A549 (cell line): ENCODE measurements at regions not wholly inside any gene's neighbourhood (a gene's known extent, or its start where the extent isn't known, plus 50 kb on each side); places are given as distances from the start of the nearest gene placed in this dataset.
A peak's percentile ranks its signal among the peaks of the same experiment; 100 is the strongest.

Experiments
- ATAC-seq, 2 experiments: fragments of 200-7000 bp in 1 of 2; fragments of >200 bp in 1 of 2; cut with Nextera tagmentation in 1 of 2; cut with Tn5 transposase in 1 of 2; 3 replicates each; pipeline versions ENCODE4 v1.8.0 to v1.9.1; 2018 to 2020; ENCODE audit warnings: mild to moderate bottlenecking in 1 of 2, moderate library complexity in 1 of 2
- CTCF ChIA-PET: fragments of 300-600 bp; sonication (Branson Sonifier 250); formaldehyde crosslinking; extraction: SDS; loops from one replicate; lab custom pipeline; 2021; ENCODE audit warnings: antibody characterized with exemption, inconsistent platforms; lab: Yijun Ruan, JAX
- POLR2A ChIA-PET: fragments of 350-600 bp; formaldehyde crosslinking; extraction: SDS; loops from one replicate; lab custom pipeline; 2021; ENCODE audit warnings: antibody characterized with exemption, inconsistent platforms; lab: Yijun Ruan, JAX
- DNase-seq, 2 experiments: peaks; one replicate each; pipeline versions ENCODE4 v3.0.0 to v3.0.0-alpha.2; 2011 to 2016; ENCODE audit warnings: low read depth in 1 of 2, low spot score in 1 of 2
- FAIRE-seq: peaks from 2 replicates; lab custom pipeline; 2011; peaks lifted over from hg19 to GRCh38; lab: Jason Lieb, UNC
- H3K27ac ChIP-seq, 2 experiments: fragments of >200 bp; sonication (Bioruptor Twin); formaldehyde crosslinking; 3 replicates each; pipeline ENCODE4 v1.5.1; 2016 to 2017
- H3K4me1 ChIP-seq: fragments of >200 bp; sonication (Bioruptor Twin); formaldehyde crosslinking; 3 replicates; pipeline ENCODE4 v1.6.1; 2016
- H3K4me2 ChIP-seq: fragments of >200 bp; sonication (Bioruptor Twin); formaldehyde crosslinking; 3 replicates; pipeline ENCODE4 v1.6.1; 2016
- H3K4me3 ChIP-seq: fragments of >200 bp; sonication (Bioruptor Twin); formaldehyde crosslinking; 3 replicates; pipeline ENCODE4 v1.5.1; 2016
- H3K9me3 ChIP-seq: fragments of >200 bp; sonication (Bioruptor Twin); formaldehyde crosslinking; 3 replicates; pipeline ENCODE4 v1.6.1; 2016
- CBX2 ChIP-seq: fragments of 200-600 bp; sonication (generic); IDR thresholded peaks from 2 replicates; pipeline ENCODE4 v1.6.1; 2016; ENCODE audit warnings: low read depth, mild to moderate bottlenecking, borderline replicate concordance
- EHF ChIP-seq: fragments of 250-450 bp; sonication (Bioruptor Pico); IDR thresholded peaks from 2 replicates; pipeline ENCODE4 v1.5.0; 2020; ENCODE audit warnings: mild to moderate bottlenecking
- ESRRA ChIP-seq: fragments of 150-350 bp; IDR thresholded peaks from 2 replicates; pipeline ENCODE4 v1.6.1; 2014; ENCODE audit warnings: mild to moderate bottlenecking, low read length, borderline replicate concordance
- FOSL2 ChIP-seq, 2 experiments: fragments of 450-650 bp in 1 of 2; fragments of >200 bp in 1 of 2; sonication (Bioruptor Twin) in 1 of 2; formaldehyde crosslinking; IDR thresholded peaks; 2 replicates each; pipeline versions ENCODE4 v1.5.0 to v1.6.1; 2016 to 2020; ENCODE audit warnings: mild to moderate bottlenecking in 1 of 2, moderate library complexity in 1 of 2
- FOXS1 ChIP-seq: fragments of 250-450 bp; sonication (Bioruptor Pico); IDR thresholded peaks from 2 replicates; pipeline ENCODE4 v1.5.0; 2020; ENCODE audit warnings: mild to moderate bottlenecking, moderate library complexity
- GATA3 ChIP-seq: IDR thresholded peaks from 2 replicates; pipeline ENCODE4 v1.6.1; 2012; ENCODE audit warnings: borderline replicate concordance
- HOXB13 ChIP-seq: fragments of 250-450 bp; sonication (Bioruptor Pico); IDR thresholded peaks from 2 replicates; pipeline ENCODE4 v1.5.0; 2020; ENCODE audit warnings: low read depth, mild to moderate bottlenecking, moderate library complexity
- HOXB5 ChIP-seq: fragments of 250-450 bp; sonication (Bioruptor Pico); IDR thresholded peaks from 2 replicates; pipeline ENCODE4 v1.5.0; 2020; ENCODE audit warnings: mild to moderate bottlenecking, moderate library complexity
- JUNB ChIP-seq: fragments of >200 bp; sonication (Bioruptor Twin); formaldehyde crosslinking; IDR thresholded peaks from 2 replicates; pipeline ENCODE4 v1.6.1; 2016
- KDM1A ChIP-seq: fragments of 200-600 bp; sonication (generic); IDR thresholded peaks from 2 replicates; pipeline ENCODE4 v1.6.1; 2016; ENCODE audit warnings: low read depth, mild to moderate bottlenecking
- MAZ ChIP-seq: fragments of 150-350 bp; IDR thresholded peaks from 2 replicates; pipeline ENCODE4 v1.6.1; 2014; ENCODE audit warnings: antibody characterized with exemption, low read depth, low read length, borderline replicate concordance
- NFE2L2 ChIP-seq: fragments of 150-350 bp; conservative IDR thresholded peaks from 2 replicates; pipeline ENCODE4 v1.6.1; 2014; ENCODE audit warnings: low read length
- NPAS2 ChIP-seq: fragments of 250-450 bp; sonication (Bioruptor Pico); IDR thresholded peaks from 2 replicates; pipeline ENCODE4 v1.8.0; 2022; ENCODE audit warnings: mild to moderate bottlenecking, moderate library complexity, borderline replicate concordance
- PBX3 ChIP-seq: IDR thresholded peaks from 2 replicates; pipeline ENCODE4 v1.6.1; 2012
- POLR2AphosphoS2 ChIP-seq: conservative IDR thresholded peaks from 2 replicates; pipeline ENCODE4 v1.6.1; 2012; ENCODE audit warnings: low read length, improper control_type of control experiment, inconsistent platforms
- RARB ChIP-seq: fragments of 250-450 bp; sonication (Bioruptor Pico); IDR thresholded peaks from 2 replicates; pipeline ENCODE4 v1.8.0; 2021; ENCODE audit warnings: mild to moderate bottlenecking, moderate library complexity
- SMC3 ChIP-seq: fragments of >200 bp; sonication (Bioruptor Twin); formaldehyde crosslinking; IDR thresholded peaks from 3 replicates; pipeline ENCODE4 v1.6.1; 2018; ENCODE audit warnings: inconsistent platforms
- SREBF2 ChIP-seq: fragments of 450-650 bp; IDR thresholded peaks from 2 replicates; pipeline ENCODE4 v1.6.1; 2014; ENCODE audit warnings: mild to moderate bottlenecking, moderate library complexity
- TFCP2L1 ChIP-seq: fragments of 250-450 bp; sonication (Bioruptor Pico); IDR thresholded peaks from 2 replicates; pipeline ENCODE4 v1.5.0; 2021; ENCODE audit warnings: mild to moderate bottlenecking
- ZC3H11A ChIP-seq: fragments of 450-650 bp; IDR thresholded peaks from 2 replicates; pipeline ENCODE4 v1.6.1; 2014; ENCODE audit warnings: antibody characterized with exemption, mild to moderate bottlenecking
- ZSCAN20 ChIP-seq: fragments of 250-450 bp; sonication (Bioruptor Pico); IDR thresholded peaks from 2 replicates; pipeline ENCODE4 v1.8.0; 2022; ENCODE audit warnings: mild to moderate bottlenecking, moderate library complexity
- WGBS: methylation state at CpG from one replicate; pipeline ENCODE4 v1.1.6; 2017; ENCODE audit errors: missing lambda C conversion rate; 5-methylcytosine and 5-hydroxymethylcytosine counted together
- small RNA-seq, 6 experiments: library from RNA; depleted of rRNA; stranded (forward); fragments of <200 nt; gene quantifications; one replicate each; pipeline ENCODE3, GENCODE V24; 2012
- TF ChIP-seq, protein P1 (sequence below): fragments of 250-450 bp; sonication (Bioruptor Pico); IDR thresholded peaks from 2 replicates; pipeline ENCODE4 v1.5.0; 2020; ENCODE audit warnings: low read depth, mild to moderate bottlenecking, moderate library complexity
- TF ChIP-seq, protein P2 (sequence below): fragments of 150-350 bp; IDR thresholded peaks from 2 replicates; pipeline ENCODE4 v1.6.1; 2014; ENCODE audit warnings: low read depth, mild to moderate bottlenecking, low read length

DNA sequence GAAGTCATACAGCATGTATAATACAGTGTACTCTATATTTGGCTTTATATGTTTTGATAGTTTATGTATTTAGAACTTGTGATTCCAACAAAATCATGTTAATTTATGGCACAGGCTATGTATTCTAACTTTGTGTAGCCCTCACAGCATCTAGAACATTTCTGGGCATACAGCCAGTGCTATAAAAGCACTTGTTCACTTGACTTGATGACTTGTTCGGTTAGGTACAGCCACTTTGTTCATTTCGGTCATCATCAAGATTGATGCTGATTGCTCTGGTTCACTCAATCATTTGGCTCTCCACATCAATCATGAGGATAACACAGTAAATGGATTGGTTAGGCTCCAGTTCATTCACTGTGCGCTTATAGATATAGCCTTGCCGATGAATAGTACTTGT lies 97.6 kb upstream of the IRS4 start (continued):
- no peak for TF ChIP-seq PBX3
- no peak for TF ChIP-seq JUNB
- no peak for TF ChIP-seq GATA3
- TF ChIP-seq, all 56 proteins: peak for 0

DNA sequence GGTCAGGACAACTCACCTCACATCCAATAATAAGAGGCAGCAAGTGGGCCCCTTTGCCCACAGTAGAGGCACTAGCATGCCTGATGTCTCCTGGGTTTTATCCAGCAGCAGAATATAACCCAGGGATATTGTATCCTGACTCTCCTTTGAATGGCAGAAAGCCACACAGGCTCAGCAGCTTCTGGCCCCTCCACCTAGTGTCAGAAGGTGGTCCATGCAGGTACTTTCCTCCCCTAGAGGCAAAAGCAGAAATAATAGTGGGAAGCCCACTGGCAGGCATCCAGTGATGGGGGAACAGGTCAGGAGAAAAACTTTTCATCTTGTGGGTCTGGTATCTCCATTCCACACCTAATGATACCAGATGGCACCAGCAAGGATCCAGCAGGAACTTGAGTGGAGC lies 75.5 kb upstream of the IRS4 start:
- CTCF ChIA-PET = no interaction called here
- POLR2A ChIA-PET = no interaction called here
- TF ChIP-seq FOXS1 (CRISPR knock-in tag) (no peak), MAZ (no peak), EHF (CRISPR knock-in tag) (no peak), SMC3 (no peak), CBX2 (no peak), ZSCAN20 (CRISPR knock-in tag) (no peak), HOXB5 (CRISPR knock-in tag) (no peak), ZC3H11A (no peak), RARB (CRISPR knock-in tag) (no peak), NFE2L2 (no peak), NPAS2 (CRISPR knock-in tag) (no peak), FOSL2 (IDR thresholded peaks at IDR 0.05) (no peak), FOSL2 (CRISPR knock-in tag; IDR thresholded peaks at IDR 0.05) (no peak), POLR2AphosphoS2 (no peak), ESRRA (no peak), SREBF2 (no peak), TFCP2L1 (CRISPR knock-in tag) (no peak), HOXB13 (CRISPR knock-in tag) (no peak), GATA3 (no peak)
- TF ChIP-seq, protein P1, sequence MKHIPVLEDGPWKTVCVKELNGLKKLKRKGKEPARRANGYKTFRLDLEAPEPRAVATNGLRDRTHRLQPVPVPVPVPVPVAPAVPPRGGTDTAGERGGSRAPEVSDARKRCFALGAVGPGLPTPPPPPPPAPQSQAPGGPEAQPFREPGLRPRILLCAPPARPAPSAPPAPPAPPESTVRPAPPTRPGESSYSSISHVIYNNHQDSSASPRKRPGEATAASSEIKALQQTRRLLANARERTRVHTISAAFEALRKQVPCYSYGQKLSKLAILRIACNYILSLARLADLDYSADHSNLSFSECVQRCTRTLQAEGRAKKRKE = no peak
- TF ChIP-seq, all 56 proteins: peak for 0
- ATAC-seq (peak in 1 of 2 experiments; percentile 42; a peak in 1 of 6 replicates), FAIRE-seq (no peak), DNase-seq (peak in 1 of 2 experiments; percentile 0)
- H3K27ac ChIP-seq = no peak overlapping the region
- no peaks in the 10 kb centered on the region for H3K4me1 ChIP-seq
- no peak overlapping the region for H3K4me3 ChIP-seq
- no peak overlapping the region for H3K4me2 ChIP-seq
- H3K9me3 ChIP-seq = no peaks in the 10 kb centered on the region

GRCh38 chrX:108795240-108795639 lies 58.9 kb upstream of the IRS4 start:
- Histone ChIP-seq H3K4me2 (no peak overlapping the region), H3K4me3 (no peak overlapping the region), H3K27ac (no peak overlapping the region), H3K4me1 (no peaks in the 10 kb centered on the region), H3K9me3 (no peaks in the 10 kb centered on the region)
- peak; percentile 77 for FAIRE-seq
- no peak for ATAC-seq
- TF ChIP-seq, protein P2, sequence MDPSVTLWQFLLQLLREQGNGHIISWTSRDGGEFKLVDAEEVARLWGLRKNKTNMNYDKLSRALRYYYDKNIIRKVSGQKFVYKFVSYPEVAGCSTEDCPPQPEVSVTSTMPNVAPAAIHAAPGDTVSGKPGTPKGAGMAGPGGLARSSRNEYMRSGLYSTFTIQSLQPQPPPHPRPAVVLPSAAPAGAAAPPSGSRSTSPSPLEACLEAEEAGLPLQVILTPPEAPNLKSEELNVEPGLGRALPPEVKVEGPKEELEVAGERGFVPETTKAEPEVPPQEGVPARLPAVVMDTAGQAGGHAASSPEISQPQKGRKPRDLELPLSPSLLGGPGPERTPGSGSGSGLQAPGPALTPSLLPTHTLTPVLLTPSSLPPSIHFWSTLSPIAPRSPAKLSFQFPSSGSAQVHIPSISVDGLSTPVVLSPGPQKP = no peak
- TF ChIP-seq KDM1A (no peak), HOXB13 (CRISPR knock-in tag) (no peak)
- ChIA-PET POLR2A (no interaction called here), CTCF (no interaction called here)
- 65% methylated on average over 3 of the region's 3 CpGs for WGBS
- DNase-seq = no peak

Small RNA genes in the stretch of these regions (small RNA-seq; reads per million reads assigned to genes)
- gene MIR6087 = 0 to 2.4 (median 0.39) reads per million in 6 experiments
- 0 reads per million in 6 experiments for gene RNU6-309P
